DND-41 (cell line): ENCODE measurements at regions not wholly inside any gene's neighbourhood (a gene's known extent, or its start where the extent isn't known, plus 50 kb on each side); places are given as distances from the start of the nearest gene placed in this dataset.

Experiments used
- ATAC-seq: fragments of 200-7000 bp; cut with Tn5 transposase; 3 replicates; pipeline ENCODE4 v1.9.1; 2021; ENCODE audit warnings: low read depth; ENCODE audit not compliant: insufficient read depth
- DNase-seq: peaks from one replicate; pipeline ENCODE4 v3.0.0-alpha.2; 2020
- H2AFZ ChIP-seq: 2 replicates; pipeline ENCODE4 v1.6.0; 2012; ENCODE audit warnings: low read depth, low read length
- H3K27ac ChIP-seq: 2 replicates; pipeline ENCODE4 v1.5.1; 2012; ENCODE audit warnings: low read length, inconsistent platforms
- H3K27me3 ChIP-seq: fragments of 200-600 bp; sonication (generic); 2 replicates; pipeline ENCODE4 v1.6.0; 2012; ENCODE audit warnings: low read length, mild to moderate bottlenecking, inconsistent platforms; ENCODE audit not compliant: insufficient read depth, poor library complexity
- H3K36me3 ChIP-seq: 2 replicates; pipeline ENCODE4 v1.5.1; 2012; ENCODE audit warnings: low read length, inconsistent platforms; ENCODE audit not compliant: insufficient read depth
- H3K4me1 ChIP-seq: 2 replicates; pipeline ENCODE4 v1.5.1; 2012; ENCODE audit warnings: mild to moderate bottlenecking, low read length; ENCODE audit not compliant: insufficient read depth
- H3K4me2 ChIP-seq: 2 replicates; pipeline ENCODE4 v1.6.0; 2012; ENCODE audit warnings: mild to moderate bottlenecking, moderate library complexity, low read length, inconsistent platforms; ENCODE audit not compliant: insufficient read depth
- H3K4me3 ChIP-seq, 2 experiments: fragments of 200-600 bp in 1 of 2; shearing (Covaris generic) in 1 of 2; 2 replicates each; pipeline ENCODE4 v1.5.1; 2012 to 2016; ENCODE audit warnings: inconsistent platforms in 2 of 2, low read length in 2 of 2, mild to moderate bottlenecking in 2 of 2, low read depth in 1 of 2, moderate library complexity in 1 of 2
- H3K79me2 ChIP-seq: 2 replicates; pipeline ENCODE4 v1.6.0; 2012; ENCODE audit warnings: low read length, inconsistent platforms; ENCODE audit not compliant: insufficient read depth
- H3K9ac ChIP-seq: 2 replicates; pipeline ENCODE4 v1.6.0; 2012; ENCODE audit warnings: low read depth, mild to moderate bottlenecking, inconsistent platforms, low read length, moderate library complexity
- H3K9me3 ChIP-seq: 2 replicates; pipeline ENCODE4 v1.5.1; 2012; ENCODE audit warnings: low read length, moderate library complexity, mild to moderate bottlenecking, inconsistent platforms; ENCODE audit not compliant: insufficient read depth, severe bottlenecking
- H4K20me1 ChIP-seq: 2 replicates; pipeline ENCODE4 v1.6.0; 2012; ENCODE audit warnings: low read length; ENCODE audit not compliant: insufficient read depth
- EZH2 ChIP-seq: IDR thresholded peaks from 3 replicates; pipeline ENCODE4 v1.6.1; 2012; ENCODE audit warnings: borderline replicate concordance, low read depth, mild to moderate bottlenecking, moderate library complexity, low read length, inconsistent platforms; ENCODE audit not compliant: severe bottlenecking
- TF ChIP-seq, protein P1 (sequence below): IDR thresholded peaks from 2 replicates; pipeline ENCODE4 v1.5.1; 2012; ENCODE audit warnings: borderline replicate concordance, low read length, moderate library complexity, mild to moderate bottlenecking; ENCODE audit not compliant: poor library complexity, severe bottlenecking; ENCODE audit errors: extremely low read depth

DNA sequence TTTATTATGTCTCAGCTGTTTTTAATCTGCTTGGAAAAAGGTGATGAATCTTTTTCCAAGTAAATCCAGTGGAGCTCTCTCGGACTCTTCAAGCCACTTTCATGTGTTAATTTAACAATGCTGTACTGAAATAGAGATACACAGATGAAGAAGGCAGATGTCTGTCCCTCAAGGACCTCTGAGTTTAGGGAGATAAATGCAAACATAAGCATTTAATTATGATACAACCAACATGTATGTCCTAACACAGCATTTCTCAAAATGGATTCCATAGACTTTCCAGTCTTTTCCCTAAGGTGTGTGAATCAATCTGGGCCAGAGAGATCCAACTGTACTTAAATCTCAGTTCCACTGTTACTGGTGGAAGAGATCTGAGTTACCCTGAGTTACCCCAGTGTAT is 262.4 kb downstream of the RND3 start:
- DNase-seq (no peak), ATAC-seq (no peak)
- H2AFZ ChIP-seq, result no peak overlapping the region
- no peak overlapping the region for H3K4me3 ChIP-seq
- H3K36me3 ChIP-seq, result no peaks in the 10 kb centered on the region
- H3K4me1 ChIP-seq, result peaks cover 7% of the 10 kb centered on the region; the same call in 1 of the 2 replicates
- H3K27ac ChIP-seq, result no peak overlapping the region
- H3K27me3 ChIP-seq, result no peaks in the 10 kb centered on the region
- no peaks in the 10 kb centered on the region for H4K20me1 ChIP-seq
- H3K4me2 ChIP-seq, result no peak overlapping the region
- TF ChIP-seq, protein P1, sequence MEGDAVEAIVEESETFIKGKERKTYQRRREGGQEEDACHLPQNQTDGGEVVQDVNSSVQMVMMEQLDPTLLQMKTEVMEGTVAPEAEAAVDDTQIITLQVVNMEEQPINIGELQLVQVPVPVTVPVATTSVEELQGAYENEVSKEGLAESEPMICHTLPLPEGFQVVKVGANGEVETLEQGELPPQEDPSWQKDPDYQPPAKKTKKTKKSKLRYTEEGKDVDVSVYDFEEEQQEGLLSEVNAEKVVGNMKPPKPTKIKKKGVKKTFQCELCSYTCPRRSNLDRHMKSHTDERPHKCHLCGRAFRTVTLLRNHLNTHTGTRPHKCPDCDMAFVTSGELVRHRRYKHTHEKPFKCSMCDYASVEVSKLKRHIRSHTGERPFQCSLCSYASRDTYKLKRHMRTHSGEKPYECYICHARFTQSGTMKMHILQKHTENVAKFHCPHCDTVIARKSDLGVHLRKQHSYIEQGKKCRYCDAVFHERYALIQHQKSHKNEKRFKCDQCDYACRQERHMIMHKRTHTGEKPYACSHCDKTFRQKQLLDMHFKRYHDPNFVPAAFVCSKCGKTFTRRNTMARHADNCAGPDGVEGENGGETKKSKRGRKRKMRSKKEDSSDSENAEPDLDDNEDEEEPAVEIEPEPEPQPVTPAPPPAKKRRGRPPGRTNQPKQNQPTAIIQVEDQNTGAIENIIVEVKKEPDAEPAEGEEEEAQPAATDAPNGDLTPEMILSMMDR, result no peak
- TF ChIP-seq EZH2, result no peak
- no peak overlapping the region for H3K9ac ChIP-seq
- H3K9me3 ChIP-seq, result no peaks in the 10 kb centered on the region
- H3K79me2 ChIP-seq, result no peaks in the 10 kb centered on the region

DNA sequence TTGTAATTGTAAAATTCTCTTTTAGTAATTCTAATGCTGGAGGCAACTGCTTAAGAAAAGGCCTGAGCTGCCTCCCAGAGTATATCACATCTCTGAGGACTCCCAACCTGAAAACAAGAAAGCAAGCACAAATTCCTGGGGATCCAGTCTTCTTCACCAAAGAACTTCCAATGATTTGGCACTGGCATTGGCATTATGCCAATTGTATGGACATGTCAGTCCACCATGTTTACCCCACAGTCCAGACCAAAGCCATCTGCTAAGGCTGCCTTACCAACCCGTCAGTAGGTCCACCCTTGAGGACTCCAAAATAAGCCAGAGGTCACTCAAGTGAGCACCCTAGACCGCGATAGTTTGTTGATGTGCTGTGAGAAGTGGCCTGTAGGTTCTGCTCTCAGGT is 263.1 kb downstream of the RND3 start:
- H2AFZ ChIP-seq, result no peak overlapping the region
- no peaks in the 10 kb centered on the region for H4K20me1 ChIP-seq
- H3K36me3 ChIP-seq, result no peaks in the 10 kb centered on the region
- no peaks in the 10 kb centered on the region for H3K79me2 ChIP-seq
- H3K27ac ChIP-seq, result no peak overlapping the region
- H3K27me3 ChIP-seq, result no peaks in the 10 kb centered on the region
- TF ChIP-seq EZH2, result no peak
- TF ChIP-seq, protein P1, result no peak
- H3K4me3 ChIP-seq, result no peak overlapping the region
- DNase-seq, result no peak
- no peak overlapping the region for H3K9ac ChIP-seq
- no peaks in the 10 kb centered on the region for H3K9me3 ChIP-seq
- ATAC-seq, result no peak
- H3K4me1 ChIP-seq, result peaks cover 7% of the 10 kb centered on the region; the same call in 1 of the 2 replicates
- H3K4me2 ChIP-seq, result no peak overlapping the region

- Histone ChIP-seq H3K36me3 (no peaks in the 10 kb centered on the region), H4K20me1 (no peaks in the 10 kb centered on the region), H3K4me2 (no peak overlapping the region), H3K79me2 (no peaks in the 10 kb centered on the region), H3K4me1 (no peaks in the 10 kb centered on the region), H3K9me3 (no peaks in the 10 kb centered on the region), H3K9ac (no peak overlapping the region), H2AFZ (no peak overlapping the region), H3K27ac (no peak overlapping the region), H3K27me3 (no peaks in the 10 kb centered on the region), H3K4me3 (no peak overlapping the region)
- no peak for DNase-seq
- TF ChIP-seq EZH2, result no peak
- TF ChIP-seq, protein P1, result no peak
- no peak for ATAC-seq
These were observed 264.5 kb downstream of the RND3 start for GRCh38 chr2:150222942-150223341.

- DNase-seq, result no peak
- H4K20me1 ChIP-seq, result no peaks in the 10 kb centered on the region
- H3K79me2 ChIP-seq, result no peaks in the 10 kb centered on the region
- TF ChIP-seq, protein P1, result no peak
- no peak for TF ChIP-seq EZH2
- ATAC-seq, result no peak
- no peaks in the 10 kb centered on the region for H3K36me3 ChIP-seq
- H3K4me2 ChIP-seq, result no peak overlapping the region
- no peak overlapping the region for H2AFZ ChIP-seq
- H3K27me3 ChIP-seq, result no peaks in the 10 kb centered on the region
- H3K9me3 ChIP-seq, result no peaks in the 10 kb centered on the region
- no peaks in the 10 kb centered on the region for H3K4me1 ChIP-seq
- no peak overlapping the region for H3K9ac ChIP-seq
- no peak overlapping the region for H3K4me3 ChIP-seq
- no peak overlapping the region for H3K27ac ChIP-seq
These were observed 265.1 kb downstream of the RND3 start for GRCh38 chr2:150222379-150222778.
